Lower lobe of right lung (tissue), 2 donors: ENCODE measurements at regions not wholly inside any gene's neighbourhood (a gene's known extent, or its start where the extent isn't known, plus 50 kb on each side); places are given as distances from the start of the nearest gene placed in this dataset.

Source experiments
- ATAC-seq, 2 donors: fragments of 200-7000 bp; cut with Tn5 transposase; one replicate each; pipeline ENCODE4 v1.9.1; 2020 to 2022; ENCODE audit warnings: mild to moderate bottlenecking in 2 of 2, moderate library complexity in 2 of 2
- DNase-seq: peaks from one replicate; pipeline ENCODE4 v3.0.0-alpha.2; 2020
- H3K27ac ChIP-seq: fragments of 200-600 bp; one replicate; pipeline ENCODE4 v1.8.0; 2022
- H3K27me3 ChIP-seq: fragments of 200-600 bp; one replicate; pipeline ENCODE4 v1.8.0; 2022; ENCODE audit warnings: low read depth
- H3K36me3 ChIP-seq: fragments of 200-600 bp; one replicate; pipeline ENCODE4 v1.8.0; 2022; ENCODE audit warnings: mild to moderate bottlenecking
- H3K4me1 ChIP-seq: fragments of 200-600 bp; one replicate; pipeline ENCODE4 v1.8.0; 2022
- H3K4me3 ChIP-seq: fragments of 200-600 bp; one replicate; pipeline ENCODE4 v1.8.0; 2022; ENCODE audit warnings: mild to moderate bottlenecking
- H3K9me3 ChIP-seq: fragments of 200-600 bp; one replicate; pipeline ENCODE4 v1.8.0; 2022
- CTCF ChIP-seq: fragments of 200-600 bp; IDR thresholded peaks from one replicate; pipeline ENCODE4 v1.8.0; 2022; ENCODE audit warnings: antibody characterized with exemption, mild to moderate bottlenecking
- intact Hi-C: fragments of 100-400 bp; cut with DNase I; formaldehyde crosslinking; loops from one replicate; pipeline ENCODE4 v1.11.0; 2022
- donor health status: DM: no; HTN: yes; CAD: no; lungs with severe emphysema.

GRCh38 chr15:98126326-98127085 lies 166.0 kb downstream of the ARRDC4 start:
- TF ChIP-seq CTCF, result no peak
- Histone ChIP-seq H3K36me3 (no peaks in the 10 kb centered on the region), H3K4me1 (no peaks in the 10 kb centered on the region), H3K9me3 (no peaks in the 10 kb centered on the region), H3K4me3 (no peak overlapping the region), H3K27me3 (no peaks in the 10 kb centered on the region), H3K27ac (no peak overlapping the region)
- ATAC-seq, result no peak
- intact Hi-C loops, result no loop called here
- no peak for DNase-seq

GRCh38 chr15:98127586-98127985 lies 167.1 kb downstream of the ARRDC4 start:
- DNase-seq (peak; percentile 48), ATAC-seq (peak in 1 of 2 donors; percentile 37)
- Histone ChIP-seq H3K4me1 (no peaks in the 10 kb centered on the region), H3K27ac (no peak overlapping the region), H3K27me3 (no peaks in the 10 kb centered on the region), H3K9me3 (no peaks in the 10 kb centered on the region), H3K4me3 (no peak overlapping the region), H3K36me3 (no peaks in the 10 kb centered on the region)
- intact Hi-C loops, result no loop called here
- no peak for TF ChIP-seq CTCF

- Histone ChIP-seq H3K9me3 (no peaks in the 10 kb centered on the region), H3K27me3 (no peaks in the 10 kb centered on the region), H3K4me3 (no peak overlapping the region), H3K27ac (no peak overlapping the region), H3K4me1 (no peaks in the 10 kb centered on the region), H3K36me3 (no peaks in the 10 kb centered on the region)
- intact Hi-C loops, result no loop called here
- DNase-seq (no peak), ATAC-seq (no peak)
- no peak for TF ChIP-seq CTCF
Observed at GRCh38 chr15:98131924-98132323, 171.4 kb downstream of the ARRDC4 start.

- DNase-seq, result no peak
- ATAC-seq, result no peak
- H3K4me3 ChIP-seq, result no peak overlapping the region
- H3K27me3 ChIP-seq, result no peaks in the 10 kb centered on the region
- H3K9me3 ChIP-seq, result no peaks in the 10 kb centered on the region
- H3K4me1 ChIP-seq, result no peaks in the 10 kb centered on the region
- TF ChIP-seq CTCF, result no peak
- H3K27ac ChIP-seq, result no peak overlapping the region
- intact Hi-C loops, result no loop called here
- H3K36me3 ChIP-seq, result no peaks in the 10 kb centered on the region
Observed at GRCh38 chr15:98134905-98135304, 174.4 kb downstream of the ARRDC4 start.

GRCh38 chr15:98138910-98139309 lies 178.4 kb downstream of the ARRDC4 start:
- H3K27ac ChIP-seq, result no peak overlapping the region
- no peaks in the 10 kb centered on the region for H3K4me1 ChIP-seq
- no peaks in the 10 kb centered on the region for H3K27me3 ChIP-seq
- no peaks in the 10 kb centered on the region for H3K36me3 ChIP-seq
- no peaks in the 10 kb centered on the region for H3K9me3 ChIP-seq
- DNase-seq (no peak), ATAC-seq (no peak)
- TF ChIP-seq CTCF, result no peak
- no peak overlapping the region for H3K4me3 ChIP-seq
- intact Hi-C loops, result no loop called here
